AG09319 (cell line): ENCODE measurements at regions not wholly inside any gene's neighbourhood (a gene's known extent, or its start where the extent isn't known, plus 50 kb on each side); places are given as distances from the start of the nearest gene placed in this dataset.

ENCODE experiments used
- DNase-seq: peaks from one replicate; pipeline ENCODE4 v3.0.0-alpha.2; 2010; ENCODE audit warnings: low read depth; ENCODE audit errors: extremely low read depth
- TF ChIP-seq, protein P1 (sequence below): IDR thresholded peaks from 2 replicates; pipeline ENCODE4 v1.5.1; 2011; ENCODE audit warnings: low read depth, mild to moderate bottlenecking, inconsistent platforms, low read length, moderate library complexity

DNA sequence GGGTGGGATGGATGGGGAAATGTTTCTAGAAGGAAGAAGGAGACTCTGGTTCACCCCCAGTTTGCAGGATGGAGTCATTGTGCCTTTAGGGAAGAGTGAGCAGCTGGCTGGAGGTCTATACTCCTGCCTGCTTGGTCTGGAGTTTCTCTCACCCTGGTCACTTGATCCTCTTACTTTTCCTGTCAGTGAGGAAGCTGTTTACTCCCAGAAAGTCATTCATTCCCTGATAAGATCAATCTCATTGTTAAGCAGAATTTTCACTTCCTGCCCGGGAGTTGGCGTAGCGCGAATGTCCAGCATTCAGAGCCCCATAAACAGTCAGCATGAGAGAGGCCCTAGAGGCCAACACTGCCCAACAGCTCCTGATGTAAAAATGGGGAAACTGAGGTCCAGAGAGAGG, 70.4 kb upstream of the SIRPA start:
- DNase-seq, result no peak
- TF ChIP-seq, protein P1, sequence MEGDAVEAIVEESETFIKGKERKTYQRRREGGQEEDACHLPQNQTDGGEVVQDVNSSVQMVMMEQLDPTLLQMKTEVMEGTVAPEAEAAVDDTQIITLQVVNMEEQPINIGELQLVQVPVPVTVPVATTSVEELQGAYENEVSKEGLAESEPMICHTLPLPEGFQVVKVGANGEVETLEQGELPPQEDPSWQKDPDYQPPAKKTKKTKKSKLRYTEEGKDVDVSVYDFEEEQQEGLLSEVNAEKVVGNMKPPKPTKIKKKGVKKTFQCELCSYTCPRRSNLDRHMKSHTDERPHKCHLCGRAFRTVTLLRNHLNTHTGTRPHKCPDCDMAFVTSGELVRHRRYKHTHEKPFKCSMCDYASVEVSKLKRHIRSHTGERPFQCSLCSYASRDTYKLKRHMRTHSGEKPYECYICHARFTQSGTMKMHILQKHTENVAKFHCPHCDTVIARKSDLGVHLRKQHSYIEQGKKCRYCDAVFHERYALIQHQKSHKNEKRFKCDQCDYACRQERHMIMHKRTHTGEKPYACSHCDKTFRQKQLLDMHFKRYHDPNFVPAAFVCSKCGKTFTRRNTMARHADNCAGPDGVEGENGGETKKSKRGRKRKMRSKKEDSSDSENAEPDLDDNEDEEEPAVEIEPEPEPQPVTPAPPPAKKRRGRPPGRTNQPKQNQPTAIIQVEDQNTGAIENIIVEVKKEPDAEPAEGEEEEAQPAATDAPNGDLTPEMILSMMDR, result no peak

DNA sequence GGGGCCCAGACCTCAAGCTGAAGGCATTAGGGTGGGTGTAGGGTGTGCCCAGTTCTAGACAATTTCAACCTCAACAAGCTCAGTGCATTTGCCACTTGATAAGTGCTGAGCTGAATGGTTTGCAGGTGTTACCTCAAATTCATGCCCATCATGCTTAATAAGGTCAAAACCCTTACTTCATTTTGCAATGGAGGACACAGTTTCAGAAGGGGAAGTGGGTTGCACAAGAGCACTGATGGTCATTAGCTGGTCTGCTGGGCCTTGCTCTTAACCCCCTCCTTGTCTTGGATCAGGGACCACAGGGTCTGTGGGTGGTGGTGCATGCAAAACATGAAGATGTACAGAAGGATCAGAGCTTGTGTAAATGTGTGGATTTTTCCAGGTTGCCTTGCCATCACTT, 71.0 kb upstream of the SIRPA start:
- DNase-seq, result no peak
- TF ChIP-seq, protein P1, result no peak

DNA sequence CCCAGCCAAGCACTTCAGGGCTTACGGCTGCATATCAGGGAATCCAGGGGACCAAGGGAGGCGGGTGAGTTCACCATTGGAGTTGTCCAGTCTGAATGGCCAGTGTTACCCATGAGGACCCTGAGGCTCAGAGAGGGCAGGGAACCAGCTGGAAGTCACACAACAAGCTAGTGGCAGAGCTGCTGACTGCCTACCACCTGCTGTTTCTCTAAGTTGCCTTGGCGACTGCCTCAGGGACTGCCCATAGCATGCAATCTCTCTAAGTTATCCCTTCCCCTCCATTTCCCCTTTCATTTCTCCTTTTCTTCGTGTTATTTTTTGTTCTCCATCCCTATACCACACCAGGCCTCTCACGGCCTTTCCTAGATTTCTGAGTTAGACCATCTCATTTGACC, 71.8 kb upstream of the SIRPA start:
- TF ChIP-seq, protein P1, result no peak
- DNase-seq, result no peak

DNA sequence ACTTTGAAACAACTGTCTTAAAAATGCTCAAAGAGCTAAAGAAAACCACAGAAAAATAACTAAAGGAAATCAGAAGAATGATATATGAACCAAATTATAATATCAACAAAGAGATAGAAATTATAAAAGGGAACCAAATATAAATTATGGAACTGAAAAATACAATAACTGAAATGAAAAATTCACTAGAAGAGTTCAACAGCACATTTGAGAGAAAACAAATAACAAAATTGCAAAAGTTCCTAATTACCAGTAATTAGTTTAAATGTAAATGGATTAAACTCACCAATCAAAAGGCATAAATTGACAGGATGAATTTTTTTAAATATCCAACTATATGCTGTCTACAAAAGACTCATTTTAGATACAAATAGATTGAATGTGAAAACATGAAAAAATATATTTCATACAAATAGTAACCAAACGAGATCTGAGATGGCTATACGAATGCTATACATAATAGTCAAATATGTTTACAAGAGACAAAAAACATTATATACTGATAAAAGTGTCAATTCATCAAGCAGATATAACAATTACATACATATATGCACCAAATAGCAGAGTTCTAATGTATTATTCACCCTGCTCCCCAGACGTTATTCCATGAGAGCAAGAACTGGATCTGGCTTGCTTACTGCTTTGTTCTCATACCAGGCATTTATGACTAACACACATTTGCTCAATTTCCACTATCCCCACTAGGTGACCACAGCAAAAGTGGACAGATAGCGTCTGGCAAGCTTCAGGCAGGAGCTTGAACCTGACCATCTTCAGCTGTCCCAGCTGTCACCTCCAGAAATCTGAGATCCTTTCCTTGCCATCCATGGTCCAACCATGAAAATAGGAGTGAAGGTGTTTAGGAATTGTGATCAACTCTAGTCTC, 72.4 kb upstream of the SIRPA start:
- TF ChIP-seq, protein P1, result no peak
- DNase-seq, result no peak

DNA sequence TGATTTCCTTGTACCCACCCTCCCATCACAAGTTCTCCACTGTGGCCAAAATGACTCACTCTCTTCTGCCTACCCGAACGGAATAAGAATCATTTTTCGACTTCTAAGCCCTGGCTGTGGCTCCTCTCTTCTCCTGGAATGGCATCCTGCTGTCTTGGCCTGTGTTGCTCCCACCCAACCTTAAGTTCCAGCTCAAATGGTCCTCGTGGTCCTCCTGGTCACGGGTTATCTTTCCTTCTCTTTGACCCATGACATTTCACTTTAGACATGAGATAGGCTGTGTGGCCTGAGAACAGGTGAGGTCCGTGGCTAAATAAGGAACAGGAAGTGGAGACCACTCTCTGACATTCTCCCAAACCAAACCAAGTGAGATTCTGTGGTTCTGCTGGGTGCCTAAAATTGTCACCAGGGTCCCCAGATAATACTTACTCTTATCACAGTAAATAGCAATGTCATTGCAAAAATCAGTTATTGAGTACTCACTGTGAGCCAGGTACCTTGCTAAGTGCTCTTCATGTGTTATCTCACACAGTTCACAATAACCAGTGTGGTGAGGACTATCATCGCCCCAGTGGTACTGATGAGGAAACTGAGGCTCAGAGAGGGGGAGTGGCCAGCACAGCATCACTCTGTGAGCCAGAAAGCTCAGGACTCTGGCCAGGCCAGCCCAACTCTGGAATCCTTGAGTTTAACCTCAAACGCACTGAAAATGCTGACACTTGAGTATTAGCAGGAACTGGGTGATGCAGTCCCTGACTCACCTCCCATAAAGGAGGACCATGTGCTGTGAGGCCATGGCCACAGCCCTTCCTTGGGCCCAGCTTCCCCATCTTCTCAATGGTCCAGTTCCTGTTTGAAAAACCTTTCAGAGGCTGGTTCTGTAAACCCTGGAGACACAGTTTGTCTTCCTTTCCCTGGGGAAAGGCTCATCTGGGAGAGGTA, 74.8 kb upstream of the SIRPA start:
- TF ChIP-seq, protein P1, result no peak
- DNase-seq, result no peak

DNA sequence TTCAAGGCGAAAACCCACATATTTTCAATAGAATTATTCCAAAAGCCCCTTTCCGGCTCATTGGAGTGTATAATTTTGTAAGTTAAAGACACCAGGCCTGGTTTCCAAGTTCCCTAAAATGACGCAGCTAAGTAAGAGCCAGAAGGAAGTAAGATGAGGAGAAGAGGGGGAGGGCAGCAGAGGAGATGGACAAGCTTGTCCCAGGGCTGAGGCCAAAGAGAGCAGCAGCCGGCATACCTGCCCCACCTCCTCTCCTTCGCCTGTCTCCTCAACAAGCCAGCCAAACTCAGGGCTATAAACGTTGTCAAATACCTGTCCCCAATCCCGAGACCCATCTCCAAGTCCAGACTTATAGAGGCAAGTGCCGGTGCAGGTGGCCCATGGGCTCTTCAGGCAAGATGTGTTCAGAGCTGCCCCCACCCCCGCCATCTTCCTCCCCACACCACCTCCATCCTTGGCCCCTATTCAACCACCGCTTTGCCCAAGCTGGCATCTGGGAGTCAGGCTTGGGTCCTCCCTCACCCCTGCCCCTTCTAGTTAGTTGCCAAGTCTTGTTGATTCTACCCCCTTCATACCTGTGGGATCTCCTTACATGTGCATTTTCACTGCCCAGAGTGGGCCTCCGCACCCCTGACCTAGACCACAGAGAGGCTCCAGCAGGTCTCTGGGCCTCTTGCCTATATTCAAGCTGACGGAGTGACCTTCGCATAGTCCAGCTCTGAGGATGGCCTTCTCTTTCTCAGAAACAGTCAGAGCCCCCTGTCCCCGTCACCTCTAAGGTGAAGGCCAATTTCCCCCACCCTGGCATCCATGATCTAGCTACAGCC, 75.7 kb upstream of the SIRPA start:
- DNase-seq, result no peak
- TF ChIP-seq, protein P1, result no peak
